ENCODE measurements at regions not wholly inside any gene's neighbourhood (a gene's known extent, or its start where the extent isn't known, plus 50 kb on each side); places are given as distances from the start of the nearest gene placed in this dataset.

DNA sequence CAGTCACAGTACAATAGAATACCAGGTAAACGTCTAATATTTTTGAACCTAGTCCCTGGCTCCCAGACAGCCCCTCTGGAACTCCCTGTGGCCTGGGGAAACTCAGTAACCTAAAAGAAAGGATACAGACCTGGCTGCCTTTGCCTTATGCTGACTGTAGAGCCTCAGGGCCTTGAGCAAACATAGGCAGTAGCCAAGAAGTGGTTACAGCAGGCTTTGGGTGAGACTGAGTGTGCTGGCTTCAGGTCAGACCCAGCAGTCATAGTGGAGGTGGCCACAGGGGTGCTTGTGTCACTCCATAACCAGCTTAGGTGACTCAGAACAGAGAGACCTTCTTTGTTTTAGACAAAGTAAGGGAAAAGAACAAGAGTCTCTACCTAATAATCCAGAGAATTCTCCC, 141.8 kb upstream of the PRDX4 start:
- DNase-seq (ENCODE audit: low read depth in 2 of 2), result no peak

DNA sequence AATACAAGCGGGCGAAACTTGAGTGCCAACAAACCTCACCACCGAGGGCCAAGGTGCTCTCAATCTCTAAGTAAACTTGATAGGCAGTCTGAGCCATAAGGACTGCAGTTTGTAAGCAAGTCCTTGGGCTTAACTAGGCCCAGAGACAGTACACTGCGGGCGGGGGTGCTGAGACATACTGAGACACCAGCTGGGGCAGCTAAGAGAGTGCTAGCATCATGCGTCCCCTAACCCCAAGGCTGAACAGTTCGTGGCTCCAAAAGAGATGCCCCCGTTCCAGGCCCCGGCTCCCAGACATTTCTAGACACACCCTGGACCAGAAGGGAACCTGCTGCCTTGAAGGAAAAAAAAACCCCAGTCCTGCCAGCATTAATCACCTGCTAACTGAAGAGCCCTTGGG, 126.8 kb upstream of the PRDX4 start:
- no peak for DNase-seq (ENCODE audit: low read depth in 2 of 2)

DNA sequence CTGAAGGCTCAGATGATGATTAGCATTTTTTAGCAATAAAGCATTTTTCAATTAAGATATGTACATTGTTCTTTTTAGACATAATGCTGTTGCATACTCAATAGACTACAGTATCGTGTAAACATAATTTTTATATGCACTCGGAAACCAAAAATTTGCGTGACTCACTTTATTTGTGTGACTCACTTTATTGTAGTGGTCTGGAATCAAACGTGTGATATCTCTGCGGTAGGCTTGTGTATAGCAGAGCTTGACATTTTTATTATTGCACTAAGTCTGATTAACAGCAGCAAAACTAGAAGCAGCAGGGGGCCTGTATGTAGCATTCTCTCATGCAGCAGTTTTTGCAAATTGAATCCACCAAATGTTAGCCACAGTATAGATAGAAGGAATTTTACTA, 119.1 kb upstream of the PRDX4 start:
- no peak for DNase-seq (ENCODE audit: low read depth in 2 of 2)

DNA sequence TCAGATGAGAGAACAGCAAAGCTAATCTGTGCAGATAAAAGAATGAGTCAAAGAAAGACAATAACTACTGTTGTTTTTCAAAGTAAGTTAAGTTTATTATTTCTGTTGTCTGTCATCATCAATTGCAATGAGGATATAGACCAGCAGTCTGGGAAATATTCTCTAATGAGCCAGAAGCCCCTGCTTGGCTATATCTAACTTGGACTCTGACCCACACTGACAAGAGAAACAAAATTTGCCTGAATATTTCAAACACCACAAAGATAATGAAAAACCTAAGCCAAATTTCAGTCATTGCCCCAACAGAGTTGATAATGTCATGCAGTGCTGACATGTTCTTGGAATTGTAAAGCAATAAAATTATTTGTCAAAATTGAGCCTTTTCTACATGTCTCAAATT, 115.0 kb upstream of the PRDX4 start:
- no peak for DNase-seq (ENCODE audit: low read depth in 2 of 2)

DNA sequence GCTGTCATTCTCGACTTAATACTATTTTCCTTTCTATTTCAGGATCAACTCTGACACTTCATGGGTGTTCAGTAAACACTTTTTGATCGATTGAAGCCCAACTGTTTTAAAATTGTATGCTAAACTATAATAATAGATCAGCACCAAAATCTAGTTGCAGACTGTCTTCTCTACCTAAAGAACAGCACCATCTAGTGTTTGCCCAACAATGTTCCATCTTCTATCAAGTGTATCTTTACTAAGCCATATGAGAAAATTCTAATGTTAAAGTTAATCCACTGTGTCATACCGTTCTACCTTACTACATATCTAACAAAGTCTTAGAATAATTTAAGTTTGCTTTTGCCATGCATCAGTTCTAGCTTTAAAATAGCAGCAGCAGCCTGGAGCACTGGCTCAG, 113.0 kb upstream of the PRDX4 start:
- DNase-seq (ENCODE audit: low read depth in 2 of 2), result peak; percentile 32 to 50

DNA sequence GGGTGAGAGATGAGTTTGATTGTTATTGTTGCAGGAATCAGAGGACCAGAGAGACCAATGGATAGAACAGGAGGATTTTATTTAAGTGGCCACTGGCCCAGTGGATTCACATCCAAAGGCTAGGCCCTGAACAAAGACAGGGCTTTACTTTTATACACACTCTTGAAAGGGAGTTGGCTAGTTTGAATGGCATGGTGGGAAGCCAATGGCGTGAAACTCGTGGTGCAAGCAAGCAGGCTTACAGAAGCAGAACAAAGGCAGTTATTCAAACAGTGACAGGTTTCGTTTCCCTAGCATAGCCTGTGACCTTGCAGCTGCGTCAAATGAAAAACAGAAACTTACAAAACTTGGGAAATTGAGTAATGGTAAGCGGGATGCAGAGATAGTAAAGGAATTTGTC, 110.2 kb upstream of the PRDX4 start:
- DNase-seq (ENCODE audit: low read depth in 2 of 2), result no peak

DNA sequence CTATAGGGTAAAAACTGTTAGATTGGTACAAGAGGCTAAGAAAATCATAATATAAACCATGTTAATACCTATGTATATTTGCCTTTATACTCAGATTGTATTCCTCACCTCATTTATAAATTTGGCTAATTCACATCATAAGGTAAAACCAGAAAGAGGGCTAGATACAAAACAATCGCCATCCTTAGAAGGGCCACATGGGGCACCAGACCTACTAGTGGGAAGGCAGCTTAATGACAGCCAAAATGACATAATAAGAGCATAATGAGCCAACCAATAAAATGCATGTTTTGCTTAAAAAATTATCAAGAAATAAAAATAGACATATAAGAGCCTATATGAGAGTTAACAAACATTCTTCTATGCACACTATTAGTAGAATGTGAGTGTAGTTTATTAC, 107.3 kb upstream of the PRDX4 start:
- no peak for DNase-seq (ENCODE audit: low read depth in 2 of 2)

DNA sequence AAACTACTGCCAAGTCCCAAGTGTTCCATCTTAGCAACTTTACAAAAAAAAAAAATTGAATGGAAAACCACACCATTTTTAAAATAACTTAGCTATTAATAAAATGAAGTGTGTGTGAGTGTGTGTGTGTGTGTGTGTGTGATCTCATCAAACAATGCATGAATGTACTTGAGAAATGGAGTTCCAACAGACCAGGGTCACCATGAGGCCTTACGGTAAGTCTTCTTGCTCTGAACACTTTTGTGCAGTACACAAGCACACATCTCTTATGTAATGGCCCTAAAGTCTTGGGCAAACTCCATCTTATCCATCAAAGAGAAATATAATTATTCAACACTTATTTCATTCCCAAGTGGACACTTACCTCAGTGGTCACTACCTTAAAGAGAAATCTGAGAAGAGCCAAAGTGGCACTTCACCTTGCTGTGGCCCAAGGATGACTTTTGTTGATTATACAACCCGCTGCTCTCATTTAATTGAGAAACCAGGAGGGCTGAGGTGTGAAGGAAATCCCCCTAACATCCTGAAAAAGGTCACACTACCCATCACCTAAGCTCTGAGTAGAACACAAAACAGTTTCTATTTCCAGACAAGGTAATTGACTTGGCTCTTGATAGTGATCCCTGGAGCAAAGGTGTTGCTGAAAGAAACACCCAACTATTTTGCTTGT, 96.5 kb upstream of the PRDX4 start:
- DNase-seq (ENCODE audit: low read depth in 2 of 2), result no peak

DNA sequence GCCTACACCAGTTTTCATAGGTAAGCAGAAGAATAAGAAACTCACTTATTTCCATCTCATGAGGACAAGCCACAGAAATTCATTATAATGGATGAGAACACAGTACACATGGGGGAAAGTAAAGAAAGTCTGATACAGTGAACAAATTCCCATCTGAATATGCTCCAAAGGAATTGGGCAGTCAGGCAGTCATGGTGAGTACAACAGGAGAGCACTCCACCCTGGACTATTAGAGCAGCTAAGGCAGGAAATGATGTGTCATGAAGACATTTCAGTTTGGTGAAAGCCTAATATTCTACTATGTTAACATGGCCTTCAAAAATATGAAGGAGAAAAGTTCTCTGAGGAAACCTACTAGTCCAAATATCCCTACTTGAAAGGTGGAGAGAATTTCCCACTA, 92.0 kb upstream of the PRDX4 start:
- DNase-seq (ENCODE audit: low read depth in 2 of 2), result no peak

DNA sequence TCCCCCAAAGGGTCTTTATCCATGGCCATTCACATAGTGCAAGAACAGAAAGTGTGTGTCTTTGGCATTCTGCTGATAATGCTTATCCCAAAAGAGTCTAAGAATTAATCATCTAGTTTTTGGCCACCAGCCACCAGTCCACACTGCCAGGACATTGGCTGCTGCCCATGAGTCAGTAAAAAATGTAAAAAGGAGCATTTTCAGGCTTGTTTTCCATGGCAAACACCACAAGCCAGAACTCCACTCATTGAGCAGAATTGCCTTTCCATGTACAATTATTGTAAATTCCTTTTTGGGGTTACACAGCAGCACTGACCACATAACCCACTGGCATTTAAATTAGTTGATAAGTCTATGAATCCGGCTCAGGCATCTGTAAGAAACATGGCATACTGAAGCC, 89.2 kb upstream of the PRDX4 start:
- DNase-seq (ENCODE audit: low read depth in 2 of 2), result no peak

DNA sequence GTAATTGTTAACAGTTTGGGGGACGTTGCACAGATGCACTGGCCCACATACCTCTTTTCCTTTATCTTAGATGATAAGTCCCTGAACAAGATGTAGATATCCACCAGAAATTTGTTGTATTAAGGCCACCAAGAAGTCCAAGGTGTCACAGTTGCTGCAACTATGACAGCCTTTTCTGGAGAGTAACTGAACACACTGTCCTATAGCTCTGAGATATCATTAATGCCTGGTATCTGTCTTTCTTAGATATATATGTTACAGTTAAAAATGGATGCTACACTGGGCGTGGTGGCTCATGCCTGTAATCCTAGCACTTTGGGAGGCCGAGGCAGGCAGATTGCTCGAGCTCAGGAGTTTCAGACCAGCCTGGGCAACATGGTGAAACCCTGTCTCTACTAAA, 77.8 kb upstream of the PRDX4 start:
- DNase-seq (ENCODE audit: low read depth in 2 of 2), result no peak

DNA sequence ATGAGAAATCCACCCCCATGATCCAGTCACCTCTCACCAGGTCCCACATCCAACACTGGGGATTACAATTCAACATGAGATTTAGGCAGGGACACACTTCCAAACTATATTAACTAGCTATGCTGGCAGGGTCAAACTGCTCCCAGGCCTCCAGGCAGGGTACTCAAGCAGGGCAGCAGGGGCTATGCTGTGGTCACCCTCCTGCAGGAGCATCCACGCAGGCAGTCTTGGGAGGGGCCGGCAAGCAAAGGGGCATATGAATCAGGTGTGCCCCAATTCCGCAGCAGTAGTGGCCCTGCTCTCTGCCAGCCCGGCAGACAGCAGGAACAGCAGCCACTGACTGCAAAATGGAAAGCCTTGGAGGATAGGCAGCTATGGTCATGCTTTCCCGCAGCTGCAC, 74.6 kb upstream of the PRDX4 start:
- DNase-seq (ENCODE audit: low read depth in 2 of 2), result no peak

DNA sequence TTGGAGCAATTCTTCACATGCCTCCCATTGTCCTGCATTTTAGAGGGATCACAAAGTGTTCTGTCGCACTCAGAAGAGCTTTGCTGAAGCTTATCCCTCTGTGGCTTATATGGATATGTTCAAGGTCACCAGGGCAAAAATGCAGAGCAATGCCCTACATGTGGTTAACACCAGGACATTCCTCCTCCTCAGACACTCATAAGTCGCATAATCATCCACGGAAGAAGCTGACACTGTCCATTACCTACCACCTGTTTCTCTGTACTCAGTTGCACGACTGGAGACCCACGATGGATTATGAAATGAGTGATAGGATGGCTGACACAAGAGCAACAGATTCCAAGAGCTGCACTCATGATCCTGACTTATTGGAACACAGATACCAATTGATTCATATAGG, 68.7 kb upstream of the PRDX4 start:
- no peak for DNase-seq (ENCODE audit: low read depth in 2 of 2)

DNA sequence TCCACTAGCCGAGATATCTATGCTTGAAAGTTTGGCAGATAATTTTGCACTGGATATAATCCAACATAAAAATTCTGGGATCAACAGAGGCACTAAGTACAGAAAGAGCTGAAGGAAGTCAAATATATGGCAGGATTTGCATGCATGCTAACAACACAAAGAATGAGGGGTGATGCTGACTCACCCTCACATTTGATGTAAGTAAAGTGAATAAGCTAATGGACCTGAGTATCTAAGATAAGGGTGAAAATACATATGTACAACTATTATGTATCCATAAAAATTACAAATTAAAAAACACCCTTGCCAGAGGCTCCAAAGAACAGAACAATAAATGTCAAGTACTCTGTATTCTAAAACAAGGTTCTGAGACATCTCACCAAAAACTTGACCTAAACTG, 63.8 kb upstream of the PRDX4 start:
- no peak for DNase-seq (ENCODE audit: low read depth in 2 of 2)

DNA sequence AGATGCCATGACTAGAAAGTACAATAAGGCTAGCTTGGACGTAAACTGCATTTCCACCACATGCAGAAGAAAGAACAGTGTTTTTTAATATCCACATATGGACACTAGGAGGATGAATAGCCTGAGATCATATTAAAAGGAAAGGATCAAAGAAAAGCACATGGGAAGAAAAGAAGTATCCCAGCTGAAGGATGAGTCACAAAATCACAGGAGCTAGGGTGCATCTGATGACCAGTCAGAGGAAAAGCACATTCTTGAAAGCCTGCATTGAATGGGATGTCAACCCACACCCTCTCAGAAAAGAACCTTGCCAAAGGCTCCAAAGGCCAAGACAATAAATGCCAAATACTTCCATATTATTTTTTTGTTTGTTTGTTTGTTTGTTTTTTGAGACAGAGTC, 56.8 kb upstream of the PRDX4 start:
- no peak for DNase-seq (ENCODE audit: low read depth in 2 of 2)

DNA sequence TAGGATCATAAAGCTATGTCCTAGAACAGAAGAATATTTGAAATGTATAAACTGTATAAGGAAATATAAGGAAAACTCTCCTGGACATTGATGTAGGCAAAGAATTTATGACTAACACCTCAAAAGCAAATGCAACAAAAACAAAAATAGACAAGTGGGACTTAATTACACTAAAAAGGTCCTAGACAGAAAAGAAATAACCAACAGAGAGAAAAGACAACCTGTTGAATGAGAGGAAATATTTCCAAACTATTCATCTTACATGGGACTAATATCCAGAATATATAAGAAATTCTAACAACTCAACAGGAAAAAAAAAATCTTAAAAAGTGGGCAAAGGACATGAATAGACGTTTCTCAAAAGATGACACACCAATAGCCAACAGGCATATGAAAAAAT, 54.4 kb upstream of the PRDX4 start:
- DNase-seq (ENCODE audit: low read depth in 2 of 2), result no peak

DNA sequence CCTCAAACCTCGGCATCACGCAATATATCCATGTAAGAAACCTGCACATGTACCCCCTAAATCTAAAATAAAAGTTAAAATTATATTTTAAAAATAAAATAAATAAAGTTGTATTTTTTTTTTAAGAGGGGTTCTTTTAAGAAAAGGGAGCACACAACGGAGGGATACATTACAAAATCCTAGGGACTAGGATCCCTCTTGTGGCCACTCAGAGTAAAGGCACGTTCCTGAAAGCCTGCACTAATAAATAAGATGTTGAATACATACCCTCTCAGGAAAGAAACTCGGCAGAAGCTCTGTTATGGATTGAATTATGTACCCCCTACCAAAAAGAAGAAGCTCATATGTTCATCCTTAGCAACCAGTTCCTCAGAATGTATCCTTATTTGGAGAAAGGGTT, 50.9 kb upstream of the PRDX4 start:
- DNase-seq (ENCODE audit: low read depth in 2 of 2), result peak in 1 of 2 donors; percentile 34
